Uterus (tissue), 3 donors: ENCODE measurements at regions not wholly inside any gene's neighbourhood (a gene's known extent, or its start where the extent isn't known, plus 50 kb on each side); places are given as distances from the start of the nearest gene placed in this dataset.

Source experiments
- DNase-seq, 2 donors: peaks; one replicate each; pipeline ENCODE4 v3.0.0-alpha.2; 2019 to 2020
- H3K27ac ChIP-seq, 2 donors: fragments of 200-600 bp; sonication (generic); 1 replicate in 1 of 2; 2 replicates in 1 of 2; pipeline ENCODE4 v1.5.1; 2016 to 2018
- H3K27me3 ChIP-seq, 2 donors: fragments of 200-600 bp; sonication (generic); one replicate each; pipeline ENCODE4 v1.5.1; 2018 to 2019; ENCODE audit warnings: control low read depth in 1 of 2
- H3K36me3 ChIP-seq, 2 donors: fragments of 200-600 bp; sonication (generic); one replicate each; pipeline ENCODE4 v1.5.1; 2019; ENCODE audit warnings: control low read depth in 1 of 2
- H3K4me1 ChIP-seq, 2 donors: fragments of 200-600 bp; sonication (generic); one replicate each; pipeline ENCODE4 v1.5.1; 2018 to 2019; ENCODE audit warnings: control low read depth in 1 of 2
- H3K4me3 ChIP-seq, 2 donors: fragments of 200-600 bp; sonication (generic); 1 replicate in 1 of 2; 2 replicates in 1 of 2; pipeline ENCODE4 v1.5.1; 2018 to 2019; ENCODE audit warnings: mild to moderate bottlenecking in 1 of 2
- H3K9me3 ChIP-seq, 2 donors: fragments of 200-600 bp; sonication (generic); one replicate each; pipeline ENCODE4 v1.5.1; 2019; ENCODE audit warnings: control low read depth in 1 of 2
- CTCF ChIP-seq, 4 experiments: fragments of 200-600 bp in 2 of 4; fragments of 450-650 bp in 2 of 4; sonication (generic) in 2 of 4; IDR thresholded peaks; one replicate each; pipeline ENCODE4 v1.5.1; 2016 to 2019; ENCODE audit warnings: antibody characterized with exemption in 4 of 4, mild to moderate bottlenecking in 2 of 4, moderate library complexity in 1 of 4
- POLR2A ChIP-seq, 2 donors: fragments of 450-650 bp; IDR thresholded peaks; one replicate each; pipeline ENCODE4 v1.6.1; 2016; ENCODE audit warnings: antibody characterized with exemption in 2 of 2, mild to moderate bottlenecking in 1 of 2, moderate library complexity in 1 of 2
- intact Hi-C: fragments of 100-400 bp; cut with DNase I; formaldehyde crosslinking; loops from one replicate; pipeline ENCODE4 v1.15.1; 2023; ENCODE audit warnings: low total_unique reads
- donor health status: DM: yes; HTN: yes; CAD: no.

- DNase-seq, result no peak
- H3K4me1 ChIP-seq, result no peaks in the 10 kb centered on the region
- no peaks in the 10 kb centered on the region for H3K36me3 ChIP-seq
- no peaks in the 10 kb centered on the region for H3K27me3 ChIP-seq
- no peak overlapping the region for H3K27ac ChIP-seq
- no peak overlapping the region for H3K4me3 ChIP-seq
- intact Hi-C loops, result no loop called here
- TF ChIP-seq CTCF (IDR thresholded peaks at IDR 0.05) (no peak), POLR2A (IDR thresholded peaks at IDR 0.05) (no peak)
- H3K9me3 ChIP-seq, result no peaks in the 10 kb centered on the region
Measured at GRCh38 chr19:20413705-20414104, 151.9 kb downstream of the ZNF737 start.

- TF ChIP-seq CTCF (IDR thresholded peaks at IDR 0.05) (no peak), POLR2A (IDR thresholded peaks at IDR 0.05) (no peak)
- no peak overlapping the region for H3K27ac ChIP-seq
- intact Hi-C loops, result no loop called here
- DNase-seq, result no peak
- H3K36me3 ChIP-seq, result no peaks in the 10 kb centered on the region
- H3K9me3 ChIP-seq, result no peaks in the 10 kb centered on the region
- no peak overlapping the region for H3K4me3 ChIP-seq
- no peaks in the 10 kb centered on the region for H3K27me3 ChIP-seq
- H3K4me1 ChIP-seq, result no peaks in the 10 kb centered on the region
Measured at GRCh38 chr19:20412846-20413245, 152.7 kb downstream of the ZNF737 start.

GRCh38 chr19:20397292-20397691 is 168.3 kb downstream of the ZNF737 start:
- Histone ChIP-seq H3K9me3 (peaks cover 0 to 16% of the 10 kb centered on the region in 2 donors), H3K4me3 (no peak overlapping the region), H3K36me3 (no peaks in the 10 kb centered on the region), H3K27ac (no peak overlapping the region), H3K27me3 (no peaks in the 10 kb centered on the region), H3K4me1 (no peaks in the 10 kb centered on the region)
- no peak for DNase-seq
- TF ChIP-seq CTCF (IDR thresholded peaks at IDR 0.05) (no peak), POLR2A (IDR thresholded peaks at IDR 0.05) (no peak)
- intact Hi-C loops, result no loop called here

- Histone ChIP-seq H3K4me3 (no peak overlapping the region), H3K9me3 (no peaks in the 10 kb centered on the region), H3K27me3 (no peaks in the 10 kb centered on the region), H3K4me1 (peaks cover 0 to 6% of the 10 kb centered on the region in 2 donors), H3K27ac (no peak overlapping the region), H3K36me3 (no peaks in the 10 kb centered on the region)
- no peak for TF ChIP-seq POLR2A (IDR thresholded peaks at IDR 0.05)
- no peak for TF ChIP-seq CTCF (IDR thresholded peaks at IDR 0.05)
- DNase-seq, result no peak
- intact Hi-C loops, result no loop called here
Measured at GRCh38 chr19:20388706-20389225, 176.8 kb downstream of the ZNF737 start.

GRCh38 chr19:20385061-20385460 is 180.5 kb downstream of the ZNF737 start:
- Histone ChIP-seq H3K27me3 (no peaks in the 10 kb centered on the region), H3K27ac (no peak overlapping the region), H3K36me3 (no peaks in the 10 kb centered on the region), H3K4me1 (peaks cover 0 to 6% of the 10 kb centered on the region in 2 donors), H3K9me3 (no peaks in the 10 kb centered on the region), H3K4me3 (no peak overlapping the region)
- TF ChIP-seq CTCF (IDR thresholded peaks at IDR 0.05) (no peak), POLR2A (IDR thresholded peaks at IDR 0.05) (no peak)
- intact Hi-C loops, result no loop called here
- DNase-seq, result no peak
